ENCODE measurements at regions not wholly inside any gene's neighbourhood (a gene's known extent, or its start where the extent isn't known, plus 50 kb on each side); places are given as distances from the start of the nearest gene placed in this dataset.

DNA sequence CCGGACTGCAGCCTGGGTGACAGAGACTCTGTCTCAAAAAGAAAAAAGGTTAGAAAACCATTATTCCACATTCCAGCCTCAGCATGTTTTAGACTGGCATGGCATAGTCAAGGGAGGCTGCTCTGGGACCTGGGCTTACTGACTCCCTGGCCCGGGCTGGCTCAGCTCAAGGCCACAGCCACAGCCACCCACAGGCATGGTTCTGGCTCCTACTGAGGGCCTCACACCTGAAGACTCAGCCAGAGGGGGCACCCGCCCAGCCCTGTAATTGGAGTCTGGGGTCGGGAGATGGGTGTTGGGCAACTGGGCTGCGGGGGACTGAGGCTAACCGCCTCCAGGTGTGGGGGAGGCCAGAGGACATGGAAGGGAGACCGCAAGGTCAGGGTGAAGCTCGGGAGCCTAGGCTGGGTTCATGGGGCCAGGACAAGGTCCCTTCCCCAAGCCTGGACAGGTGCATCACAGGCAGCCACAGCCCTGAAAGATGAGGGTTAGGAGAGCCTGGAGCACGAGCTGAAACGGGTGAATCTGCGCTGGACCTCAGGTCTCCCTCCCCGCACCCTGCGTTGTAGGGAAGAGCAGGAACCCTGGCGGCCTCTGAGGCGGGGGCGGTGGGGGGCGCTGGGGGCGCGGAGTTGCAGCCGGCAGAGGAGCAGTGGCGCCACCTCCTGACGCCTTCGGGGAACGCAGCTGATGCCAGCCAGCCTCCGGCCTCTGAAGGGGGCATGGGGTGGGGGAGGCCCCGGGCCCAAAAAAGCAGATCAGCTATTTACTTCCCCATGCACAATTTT is 67.7 kb upstream of the SRSF6 start:
- TF ChIP-seq, protein P1, sequence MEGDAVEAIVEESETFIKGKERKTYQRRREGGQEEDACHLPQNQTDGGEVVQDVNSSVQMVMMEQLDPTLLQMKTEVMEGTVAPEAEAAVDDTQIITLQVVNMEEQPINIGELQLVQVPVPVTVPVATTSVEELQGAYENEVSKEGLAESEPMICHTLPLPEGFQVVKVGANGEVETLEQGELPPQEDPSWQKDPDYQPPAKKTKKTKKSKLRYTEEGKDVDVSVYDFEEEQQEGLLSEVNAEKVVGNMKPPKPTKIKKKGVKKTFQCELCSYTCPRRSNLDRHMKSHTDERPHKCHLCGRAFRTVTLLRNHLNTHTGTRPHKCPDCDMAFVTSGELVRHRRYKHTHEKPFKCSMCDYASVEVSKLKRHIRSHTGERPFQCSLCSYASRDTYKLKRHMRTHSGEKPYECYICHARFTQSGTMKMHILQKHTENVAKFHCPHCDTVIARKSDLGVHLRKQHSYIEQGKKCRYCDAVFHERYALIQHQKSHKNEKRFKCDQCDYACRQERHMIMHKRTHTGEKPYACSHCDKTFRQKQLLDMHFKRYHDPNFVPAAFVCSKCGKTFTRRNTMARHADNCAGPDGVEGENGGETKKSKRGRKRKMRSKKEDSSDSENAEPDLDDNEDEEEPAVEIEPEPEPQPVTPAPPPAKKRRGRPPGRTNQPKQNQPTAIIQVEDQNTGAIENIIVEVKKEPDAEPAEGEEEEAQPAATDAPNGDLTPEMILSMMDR (IDR thresholded peaks at IDR 0.05; ENCODE audit: low read depth, low read length, poor library complexity, severe bottlenecking), result peak; percentile 78
- no peak for TF ChIP-seq EZH2phosphoT487 (IDR thresholded peaks at IDR 0.05; ENCODE audit: borderline replicate concordance, low read length)
